Prostate gland (tissue), 2 donors: ENCODE measurements at regions not wholly inside any gene's neighbourhood (a gene's known extent, or its start where the extent isn't known, plus 50 kb on each side); places are given as distances from the start of the nearest gene placed in this dataset.

ENCODE experiments used
- POLR2A ChIP-seq: fragments of 450-650 bp; IDR thresholded peaks from one replicate; pipeline ENCODE4 v1.6.1; 2016; ENCODE audit warnings: antibody characterized with exemption, mild to moderate bottlenecking
- POLR2AphosphoS5 ChIP-seq: sonication (generic); formaldehyde crosslinking; IDR thresholded peaks from one replicate; pipeline ENCODE4 v1.6.1; 2017; ENCODE audit warnings: antibody characterized with exemption
- TF ChIP-seq, protein P1 (sequence below), 4 experiments: fragments of 200-600 bp in 2 of 4; fragments of 450-650 bp in 2 of 4; sonication (generic) in 2 of 4; IDR thresholded peaks; 1 replicate in 3 of 4; 2 replicates in 1 of 4; pipeline ENCODE4 v1.5.1; 2016 to 2019; ENCODE audit warnings: antibody characterized with exemption in 4 of 4, mild to moderate bottlenecking in 2 of 4, moderate library complexity in 2 of 4

DNA sequence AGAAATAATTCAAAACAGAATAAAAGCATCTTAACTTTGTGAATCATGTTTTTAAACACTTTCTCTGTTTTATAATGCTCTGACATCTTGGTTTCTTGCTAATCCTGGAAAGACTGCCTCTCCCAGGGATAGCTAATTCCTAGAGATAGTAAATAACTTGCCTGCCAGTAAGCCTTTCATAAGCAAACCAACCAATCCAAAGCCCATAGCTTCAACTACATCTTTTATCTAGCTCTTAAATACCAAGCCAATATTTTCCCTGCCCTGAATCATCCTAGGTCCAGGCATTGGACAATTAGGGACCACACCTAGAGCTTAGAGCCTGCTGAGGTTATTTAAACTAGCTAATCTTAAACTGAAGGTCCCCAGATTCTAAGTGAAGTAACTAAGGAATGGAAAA is 223.7 kb upstream of the DIPK2B start:
- TF ChIP-seq POLR2A (no peak), POLR2AphosphoS5 (no peak)
- TF ChIP-seq, protein P1, sequence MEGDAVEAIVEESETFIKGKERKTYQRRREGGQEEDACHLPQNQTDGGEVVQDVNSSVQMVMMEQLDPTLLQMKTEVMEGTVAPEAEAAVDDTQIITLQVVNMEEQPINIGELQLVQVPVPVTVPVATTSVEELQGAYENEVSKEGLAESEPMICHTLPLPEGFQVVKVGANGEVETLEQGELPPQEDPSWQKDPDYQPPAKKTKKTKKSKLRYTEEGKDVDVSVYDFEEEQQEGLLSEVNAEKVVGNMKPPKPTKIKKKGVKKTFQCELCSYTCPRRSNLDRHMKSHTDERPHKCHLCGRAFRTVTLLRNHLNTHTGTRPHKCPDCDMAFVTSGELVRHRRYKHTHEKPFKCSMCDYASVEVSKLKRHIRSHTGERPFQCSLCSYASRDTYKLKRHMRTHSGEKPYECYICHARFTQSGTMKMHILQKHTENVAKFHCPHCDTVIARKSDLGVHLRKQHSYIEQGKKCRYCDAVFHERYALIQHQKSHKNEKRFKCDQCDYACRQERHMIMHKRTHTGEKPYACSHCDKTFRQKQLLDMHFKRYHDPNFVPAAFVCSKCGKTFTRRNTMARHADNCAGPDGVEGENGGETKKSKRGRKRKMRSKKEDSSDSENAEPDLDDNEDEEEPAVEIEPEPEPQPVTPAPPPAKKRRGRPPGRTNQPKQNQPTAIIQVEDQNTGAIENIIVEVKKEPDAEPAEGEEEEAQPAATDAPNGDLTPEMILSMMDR (IDR thresholded peaks at IDR 0.05) = no peak
